ENCODE measurements at regions not wholly inside any gene's neighbourhood (a gene's known extent, or its start where the extent isn't known, plus 50 kb on each side); places are given as distances from the start of the nearest gene placed in this dataset.

- Histone ChIP-seq H3K27ac (ENCODE audit: low read depth in 1 of 2, low read length in 2 of 2) (no peak overlapping the region), H3K4me3 (replicated peaks in 1 of 3; ENCODE audit: low read depth in 2 of 3, low read length in 3 of 3) (no peak overlapping the region), H2AFZ (ENCODE audit: insufficient read depth, low read depth, low read length, poor library complexity, severe bottlenecking) (no peak overlapping the region), H3K4me1 (ENCODE audit: control insufficient read depth in 1 of 2, insufficient read depth in 2 of 2, low read length in 2 of 2) (no peaks in the 10 kb centered on the region), H3K36me3 (replicated peaks in 1 of 2; ENCODE audit: control insufficient read depth in 1 of 2, insufficient read depth in 2 of 2, low read length in 2 of 2) (no peaks in the 10 kb centered on the region), H3K79me2 (ENCODE audit: insufficient read depth, low read length) (no peaks in the 10 kb centered on the region), H3K9ac (ENCODE audit: insufficient read depth, low read length, poor library complexity, severe bottlenecking) (no peak overlapping the region), H3K9me3 (replicated peaks in 1 of 2; ENCODE audit: control insufficient read depth in 1 of 2, insufficient read depth in 1 of 2, low read length in 2 of 2) (no peaks in the 10 kb centered on the region), H3K27me3 (ENCODE audit: control insufficient read depth in 2 of 2, insufficient read depth in 2 of 2, low read length in 2 of 2) (no peaks in the 10 kb centered on the region), H4K20me1 (ENCODE audit: insufficient read depth, low read length) (no peaks in the 10 kb centered on the region), H3K4me2 (replicated peaks; ENCODE audit: extremely low read depth, low read length, poor library complexity, severe bottlenecking) (no peak overlapping the region)
- H3K27ac Mint-ChIP-seq, result no peak overlapping the region
- H3K4me1 Mint-ChIP-seq, result no peaks in the 10 kb centered on the region
- no peaks in the 10 kb centered on the region for H3K36me3 Mint-ChIP-seq
- WGBS (ENCODE audit: insufficient coverage), result 98% methylated on average over 10 of the region's 12 CpGs
- H3K27me3 Mint-ChIP-seq (ENCODE audit: low read depth in 3 of 3), result peaks cover 0 to 6% (median 2%) of the 10 kb centered on the region in 3 donors
- intact Hi-C loops (cut with micrococcal nuclease), result no loop called here
- TF ChIP-seq CTCF (IDR thresholded peaks at IDR 0.05), result no peak
- H3K9me3 Mint-ChIP-seq, result peaks cover 0 to 7% (median 0%) of the 10 kb centered on the region in 7 donors
- DNase-seq, result no peak
- no peak overlapping the region for H3K4me3 Mint-ChIP-seq
Measured at GRCh38 chr14:58765418-58765831, 127.7 kb downstream of the DACT1 start.

GRCh38 chr14:58765843-58766242 is 128.1 kb downstream of the DACT1 start:
- Mint-ChIP-seq H3K4me3 (no peak overlapping the region), H3K9me3 (peaks cover 0 to 7% (median 0%) of the 10 kb centered on the region in 7 donors), H3K27me3 (ENCODE audit: low read depth in 3 of 3) (peaks cover 0 to 6% (median 2%) of the 10 kb centered on the region in 3 donors), H3K36me3 (no peaks in the 10 kb centered on the region), H3K4me1 (no peaks in the 10 kb centered on the region), H3K27ac (no peak overlapping the region)
- TF ChIP-seq CTCF (IDR thresholded peaks at IDR 0.05), result no peak
- H3K9ac ChIP-seq (ENCODE audit: insufficient read depth, low read length, poor library complexity, severe bottlenecking), result no peak overlapping the region
- no peaks in the 10 kb centered on the region for H4K20me1 ChIP-seq (ENCODE audit: insufficient read depth, low read length)
- no peaks in the 10 kb centered on the region for H3K27me3 ChIP-seq (ENCODE audit: control insufficient read depth in 2 of 2, insufficient read depth in 2 of 2, low read length in 2 of 2)
- 96% methylated on average over 4 of the region's 6 CpGs for WGBS (ENCODE audit: insufficient coverage)
- H2AFZ ChIP-seq (ENCODE audit: insufficient read depth, low read depth, low read length, poor library complexity, severe bottlenecking), result no peak overlapping the region
- no peaks in the 10 kb centered on the region for H3K79me2 ChIP-seq (ENCODE audit: insufficient read depth, low read length)
- intact Hi-C loops (cut with micrococcal nuclease), result no loop called here
- no peaks in the 10 kb centered on the region for H3K36me3 ChIP-seq (replicated peaks in 1 of 2; ENCODE audit: control insufficient read depth in 1 of 2, insufficient read depth in 2 of 2, low read length in 2 of 2)
- H3K4me1 ChIP-seq (ENCODE audit: control insufficient read depth in 1 of 2, insufficient read depth in 2 of 2, low read length in 2 of 2), result no peaks in the 10 kb centered on the region
- no peak overlapping the region for H3K4me3 ChIP-seq (replicated peaks in 1 of 3; ENCODE audit: low read depth in 2 of 3, low read length in 3 of 3)
- H3K4me2 ChIP-seq (replicated peaks; ENCODE audit: extremely low read depth, low read length, poor library complexity, severe bottlenecking), result no peak overlapping the region
- no peak overlapping the region for H3K27ac ChIP-seq (ENCODE audit: low read depth in 1 of 2, low read length in 2 of 2)
- no peak for DNase-seq
- no peaks in the 10 kb centered on the region for H3K9me3 ChIP-seq (replicated peaks in 1 of 2; ENCODE audit: control insufficient read depth in 1 of 2, insufficient read depth in 1 of 2, low read length in 2 of 2)

All from CD14-positive monocyte (primary cell).